ENCODE measurements at regions not wholly inside any gene's neighbourhood (a gene's known extent, or its start where the extent isn't known, plus 50 kb on each side); places are given as distances from the start of the nearest gene placed in this dataset.

GRCh38 chr2:12050396-12050795, 304.0 kb downstream of the LPIN1 start:
- DNase-seq (ENCODE audit: low read depth in 1 of 2, low spot score in 1 of 2): no peak
- TF ChIP-seq JUND (IDR thresholded peaks at IDR 0.05; ENCODE audit: low read depth): no peak
- in situ Hi-C loops (cut with HindIII; ENCODE audit: low pct_unique_long_range_greater_than_20kb, low sequenced_read_pairs): no loop called here

GRCh38 chr2:12051831-12052230, 305.4 kb downstream of the LPIN1 start:
- in situ Hi-C loops (cut with HindIII; ENCODE audit: low pct_unique_long_range_greater_than_20kb, low sequenced_read_pairs): no loop called here
- no peak for DNase-seq (ENCODE audit: low read depth in 1 of 2, low spot score in 1 of 2)
- TF ChIP-seq JUND (IDR thresholded peaks at IDR 0.05; ENCODE audit: low read depth): no peak

- TF ChIP-seq JUND (IDR thresholded peaks at IDR 0.05; ENCODE audit: low read depth): no peak
- in situ Hi-C loops (cut with HindIII; ENCODE audit: low pct_unique_long_range_greater_than_20kb, low sequenced_read_pairs): no loop called here
- no peak for DNase-seq (ENCODE audit: low read depth in 1 of 2, low spot score in 1 of 2)
Measured at GRCh38 chr2:12052796-12053195, 306.4 kb downstream of the LPIN1 start.

DNA sequence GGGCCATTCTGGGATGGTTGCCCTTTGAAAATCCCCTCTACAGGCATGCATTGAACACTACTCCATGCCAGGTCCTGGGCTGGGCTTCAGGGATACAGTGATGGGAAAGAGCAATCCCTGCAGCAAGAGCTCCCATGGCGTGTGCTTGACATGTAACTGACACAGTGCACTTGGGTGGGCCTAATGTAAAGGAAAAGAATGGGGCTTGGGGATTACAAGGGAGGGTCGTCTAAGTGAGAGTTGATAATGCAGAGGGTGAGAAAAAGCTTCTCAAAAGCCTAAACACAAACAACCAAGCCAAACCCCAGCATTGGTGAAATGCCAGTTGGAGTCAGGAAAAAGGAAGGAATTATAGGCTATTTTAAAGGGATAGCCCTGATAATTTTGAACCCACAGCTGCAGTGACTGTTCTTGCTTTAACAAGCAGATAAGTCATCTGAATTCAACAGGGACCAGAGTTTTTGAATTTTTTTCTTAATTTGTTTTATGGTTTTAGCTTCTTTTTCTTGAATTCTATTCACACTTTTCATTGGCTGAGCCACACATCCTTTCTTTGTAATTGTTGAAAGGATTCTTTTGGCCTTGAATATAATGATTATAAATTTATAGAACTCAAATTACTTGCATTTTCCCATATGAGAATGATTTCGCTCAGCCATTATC, 308.7 kb downstream of the LPIN1 start:
- DNase-seq (ENCODE audit: low read depth in 1 of 2, low spot score in 1 of 2): no peak
- in situ Hi-C loops (cut with HindIII; ENCODE audit: low pct_unique_long_range_greater_than_20kb, low sequenced_read_pairs): no loop called here
- TF ChIP-seq JUND (IDR thresholded peaks at IDR 0.05; ENCODE audit: low read depth): no peak

- no peak for DNase-seq (ENCODE audit: low read depth in 1 of 2, low spot score in 1 of 2)
- in situ Hi-C loops (cut with HindIII; ENCODE audit: low pct_unique_long_range_greater_than_20kb, low sequenced_read_pairs): no loop called here
- TF ChIP-seq JUND (IDR thresholded peaks at IDR 0.05; ENCODE audit: low read depth): no peak
Measured at GRCh38 chr2:12057436-12058166, 311.2 kb downstream of the LPIN1 start.

- in situ Hi-C loops (cut with HindIII; ENCODE audit: low pct_unique_long_range_greater_than_20kb, low sequenced_read_pairs): no loop called here
- no peak for DNase-seq (ENCODE audit: low read depth in 1 of 2, low spot score in 1 of 2)
- TF ChIP-seq JUND (IDR thresholded peaks at IDR 0.05; ENCODE audit: low read depth): no peak
Measured at GRCh38 chr2:12059616-12060441, 313.4 kb downstream of the LPIN1 start.

DNA sequence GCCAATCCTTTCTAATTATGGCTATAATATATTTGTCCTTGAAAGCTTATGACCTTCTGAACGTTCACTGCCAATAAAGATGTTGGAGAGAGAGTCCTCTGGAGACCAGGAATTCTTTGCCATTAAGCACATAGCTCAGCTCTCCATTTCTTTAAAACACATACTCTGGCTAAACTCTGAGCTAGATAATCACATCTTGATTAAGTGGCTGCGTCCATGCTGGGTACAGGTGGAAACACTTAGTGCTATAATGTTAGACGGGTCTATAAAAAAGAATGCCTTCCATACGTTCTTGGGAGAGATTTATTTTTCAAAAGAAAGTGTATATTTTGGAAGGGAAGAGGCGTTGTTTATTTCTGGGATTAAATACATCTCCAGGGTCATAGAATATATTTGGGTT, 314.5 kb downstream of the LPIN1 start:
- TF ChIP-seq JUND (IDR thresholded peaks at IDR 0.05; ENCODE audit: low read depth): no peak
- in situ Hi-C loops (cut with HindIII; ENCODE audit: low pct_unique_long_range_greater_than_20kb, low sequenced_read_pairs): no loop called here
- no peak for DNase-seq (ENCODE audit: low read depth in 1 of 2, low spot score in 1 of 2)

DNA sequence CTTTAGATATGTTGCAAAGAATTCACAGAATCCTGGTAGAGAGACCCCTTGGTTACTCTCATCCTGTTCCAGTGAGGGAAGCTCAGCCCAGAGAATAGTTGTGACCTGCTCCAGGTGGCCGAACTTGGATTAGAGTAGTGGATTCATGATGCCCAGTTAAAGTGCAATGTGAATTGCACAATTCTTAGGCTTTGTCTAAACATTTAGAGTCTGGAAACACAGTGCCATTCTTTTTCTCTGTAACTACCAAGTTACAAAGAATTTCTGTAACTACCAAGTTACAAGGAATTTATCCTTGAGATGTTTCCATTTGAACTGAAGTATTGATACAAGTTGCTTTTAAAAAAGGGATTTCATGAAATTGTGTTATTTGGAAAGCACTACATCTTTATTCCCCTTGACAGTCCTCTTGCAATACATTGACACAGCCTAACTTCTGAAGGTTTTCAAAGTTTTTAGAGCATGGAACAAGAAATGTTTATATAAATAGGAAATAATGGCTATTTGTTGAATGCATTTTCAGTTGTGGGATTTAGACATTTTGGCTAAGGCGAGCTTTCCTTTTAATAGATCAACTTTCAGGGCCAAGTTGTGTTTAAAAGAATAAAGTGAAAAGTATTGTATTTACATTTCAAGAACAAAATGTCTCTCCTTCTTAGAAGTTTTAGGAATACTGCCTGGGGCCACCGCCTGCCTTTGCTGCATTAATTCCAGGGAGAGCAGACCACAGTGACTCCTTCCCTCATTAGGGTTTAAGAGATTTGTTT, 315.0 kb downstream of the LPIN1 start:
- DNase-seq (ENCODE audit: low read depth in 1 of 2, low spot score in 1 of 2): no peak
- no peak for TF ChIP-seq JUND (IDR thresholded peaks at IDR 0.05; ENCODE audit: low read depth)
- in situ Hi-C loops (cut with HindIII; ENCODE audit: low pct_unique_long_range_greater_than_20kb, low sequenced_read_pairs): no loop called here

- TF ChIP-seq JUND (IDR thresholded peaks at IDR 0.05; ENCODE audit: low read depth): no peak
- no peak for DNase-seq (ENCODE audit: low read depth in 1 of 2, low spot score in 1 of 2)
- in situ Hi-C loops (cut with HindIII; ENCODE audit: low pct_unique_long_range_greater_than_20kb, low sequenced_read_pairs): no loop called here
Measured at GRCh38 chr2:12062053-12062395, 315.6 kb downstream of the LPIN1 start.

GRCh38 chr2:12063210-12063609, 316.8 kb downstream of the LPIN1 start:
- TF ChIP-seq JUND (IDR thresholded peaks at IDR 0.05; ENCODE audit: low read depth): no peak
- in situ Hi-C loops (cut with HindIII; ENCODE audit: low pct_unique_long_range_greater_than_20kb, low sequenced_read_pairs): no loop called here
- no peak for DNase-seq (ENCODE audit: low read depth in 1 of 2, low spot score in 1 of 2)

DNA sequence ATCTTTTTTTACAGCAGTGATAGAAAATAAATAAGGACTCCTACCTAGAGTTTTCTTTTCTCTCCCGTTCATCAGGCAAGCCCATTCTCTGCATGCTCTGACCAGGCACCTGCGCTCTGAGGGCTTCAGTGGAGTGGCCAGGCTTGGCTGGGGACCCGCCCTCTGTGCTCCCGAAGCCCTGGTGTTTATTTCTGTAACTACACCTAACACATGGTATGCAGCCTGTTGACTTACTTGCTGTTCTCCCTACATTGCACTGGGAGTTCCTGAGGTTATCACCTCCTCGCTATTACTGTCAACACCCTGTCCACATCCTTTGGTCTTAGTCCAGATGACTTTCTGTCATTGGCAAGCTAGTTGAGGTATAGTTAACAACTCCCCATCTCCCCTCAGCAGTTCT, 317.7 kb downstream of the LPIN1 start:
- TF ChIP-seq JUND (IDR thresholded peaks at IDR 0.05; ENCODE audit: low read depth): no peak
- in situ Hi-C loops (cut with HindIII; ENCODE audit: low pct_unique_long_range_greater_than_20kb, low sequenced_read_pairs): no loop called here

DNA sequence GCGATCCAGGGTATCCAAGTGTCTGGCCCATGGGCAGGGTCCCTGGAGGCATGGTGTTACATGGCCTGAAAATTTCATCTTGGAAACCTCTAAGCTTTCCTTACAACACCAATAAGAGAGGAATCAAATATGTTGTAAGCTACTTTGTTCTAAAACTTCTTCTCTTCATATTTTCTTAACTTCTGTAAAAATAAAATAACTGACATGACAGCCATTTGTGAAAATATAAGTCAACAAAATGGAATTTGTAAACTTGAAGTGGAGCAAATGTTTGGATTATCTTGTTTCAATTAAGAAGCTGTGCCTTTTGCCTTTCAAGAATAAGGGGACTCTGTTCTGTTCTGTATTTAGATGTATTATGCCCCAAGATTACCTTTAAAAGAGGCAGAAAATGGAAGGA, 319.7 kb downstream of the LPIN1 start:
- DNase-seq (ENCODE audit: low read depth in 1 of 2, low spot score in 1 of 2): no peak
- no peak for TF ChIP-seq JUND (IDR thresholded peaks at IDR 0.05; ENCODE audit: low read depth)
- in situ Hi-C loops (cut with HindIII; ENCODE audit: low pct_unique_long_range_greater_than_20kb, low sequenced_read_pairs): no loop called here

More for the DNA sequence above, 317.7 kb downstream of the LPIN1 start:
- DNase-seq (ENCODE audit: low read depth in 1 of 2, low spot score in 1 of 2): no peak
